ENCODE measurements at regions not wholly inside any gene's neighbourhood (a gene's known extent, or its start where the extent isn't known, plus 50 kb on each side); places are given as distances from the start of the nearest gene placed in this dataset.

GRCh38 chr5:106363578-106363977 lies 1307.2 kb downstream of the EFNA5 start:
- Histone ChIP-seq H3K4me1 (ENCODE audit: low read depth) (no peaks in the 10 kb centered on the region), H3K9me3 (ENCODE audit: low read depth) (no peaks in the 10 kb centered on the region), H3K36me3 (no peaks in the 10 kb centered on the region), H3K27me3 (no peaks in the 10 kb centered on the region), H3K4me3 (no peak overlapping the region), H3K27ac (no peak overlapping the region)
- DNase-seq (ENCODE audit: low read depth in 1 of 2, low spot score in 1 of 2): no peak
- no peak for TF ChIP-seq CTCF (IDR thresholded peaks at IDR 0.05; ENCODE audit: low read depth, low read length)

GRCh38 chr5:106361905-106362304 lies 1308.8 kb downstream of the EFNA5 start:
- Histone ChIP-seq H3K36me3 (no peaks in the 10 kb centered on the region), H3K27me3 (no peaks in the 10 kb centered on the region), H3K4me1 (ENCODE audit: low read depth) (no peaks in the 10 kb centered on the region), H3K4me3 (no peak overlapping the region), H3K9me3 (ENCODE audit: low read depth) (no peaks in the 10 kb centered on the region), H3K27ac (no peak overlapping the region)
- no peak for TF ChIP-seq CTCF (IDR thresholded peaks at IDR 0.05; ENCODE audit: low read depth, low read length)
- no peak for DNase-seq (ENCODE audit: low read depth in 1 of 2, low spot score in 1 of 2)

GRCh38 chr5:106331415-106331814 lies 1339.3 kb downstream of the EFNA5 start:
- Histone ChIP-seq H3K36me3 (no peaks in the 10 kb centered on the region), H3K27ac (no peak overlapping the region), H3K4me3 (no peak overlapping the region), H3K4me1 (ENCODE audit: low read depth) (no peaks in the 10 kb centered on the region), H3K9me3 (ENCODE audit: low read depth) (no peaks in the 10 kb centered on the region), H3K27me3 (no peaks in the 10 kb centered on the region)
- DNase-seq (ENCODE audit: low read depth in 1 of 2, low spot score in 1 of 2): peak in 1 of 2 donors; percentile 42
- no peak for TF ChIP-seq CTCF (IDR thresholded peaks at IDR 0.05; ENCODE audit: low read depth, low read length)

- no peak for DNase-seq (ENCODE audit: low read depth in 1 of 2, low spot score in 1 of 2)
- Histone ChIP-seq H3K27me3 (no peaks in the 10 kb centered on the region), H3K27ac (no peak overlapping the region), H3K36me3 (no peaks in the 10 kb centered on the region), H3K9me3 (ENCODE audit: low read depth) (no peaks in the 10 kb centered on the region), H3K4me1 (ENCODE audit: low read depth) (no peaks in the 10 kb centered on the region), H3K4me3 (no peak overlapping the region)
- TF ChIP-seq CTCF (IDR thresholded peaks at IDR 0.05; ENCODE audit: low read depth, low read length): no peak
Observed at GRCh38 chr5:106324356-106324755, 1346.4 kb downstream of the EFNA5 start.

- H3K9me3 ChIP-seq (ENCODE audit: low read depth): no peaks in the 10 kb centered on the region
- H3K4me1 ChIP-seq (ENCODE audit: low read depth): no peaks in the 10 kb centered on the region
- DNase-seq (ENCODE audit: low read depth in 1 of 2, low spot score in 1 of 2): peak in 1 of 2 donors; percentile 33
- H3K36me3 ChIP-seq: no peaks in the 10 kb centered on the region
- H3K4me3 ChIP-seq: no peak overlapping the region
- no peaks in the 10 kb centered on the region for H3K27me3 ChIP-seq
- H3K27ac ChIP-seq: no peak overlapping the region
- TF ChIP-seq CTCF (IDR thresholded peaks at IDR 0.05; ENCODE audit: low read depth, low read length): no peak
Observed at GRCh38 chr5:106321242-106321641, 1349.5 kb downstream of the EFNA5 start.
